ENCODE measurements at regions not wholly inside any gene's neighbourhood (a gene's known extent, or its start where the extent isn't known, plus 50 kb on each side); places are given as distances from the start of the nearest gene placed in this dataset.

DNA sequence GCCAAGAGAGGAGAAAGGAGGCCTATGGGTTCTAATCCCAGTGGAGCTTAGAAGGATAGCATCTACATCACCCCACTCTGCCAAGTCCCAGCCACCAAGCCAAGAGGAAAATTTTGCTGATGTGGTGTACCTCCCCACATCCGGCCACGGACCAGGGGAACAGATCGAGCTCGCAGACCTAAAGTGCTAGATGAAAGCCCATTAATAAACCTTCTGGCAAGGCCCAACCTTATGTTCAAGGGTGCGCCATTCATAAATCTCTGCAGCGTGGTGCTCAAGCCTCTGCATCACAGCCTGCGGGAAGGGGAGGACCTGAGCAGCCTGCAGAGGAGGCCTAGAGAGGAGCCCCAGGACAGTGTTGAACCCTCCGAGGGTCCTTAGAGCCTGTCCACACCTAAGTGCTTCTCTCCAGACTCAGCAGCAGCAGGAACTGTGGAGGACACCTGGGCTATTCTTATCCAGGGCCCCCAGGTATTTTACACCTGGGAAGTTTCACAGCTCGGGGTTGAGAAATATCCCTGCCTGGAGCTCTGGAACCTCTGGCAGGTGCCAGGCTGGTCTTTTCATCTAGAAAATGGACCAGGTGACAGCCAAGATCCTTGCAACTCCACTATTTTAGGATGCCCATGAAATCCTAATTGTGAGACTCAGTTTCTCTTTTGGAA is 68.0 kb downstream of the MRPL46 start:
- peaks cover 0 to 8% of the 10 kb centered on the region in 2 donors for H3K9me3 ChIP-seq
- no peak overlapping the region for H3K4me3 ChIP-seq
- H3K27me3 ChIP-seq = peaks cover 0 to 7% of the 10 kb centered on the region in 2 donors
- H3K36me3 ChIP-seq = no peaks in the 10 kb centered on the region
- H3K4me1 ChIP-seq = no peaks in the 10 kb centered on the region
- no peak for DNase-seq (ENCODE audit: low spot score in 2 of 2)
- H3K27ac ChIP-seq = no peak overlapping the region
- TF ChIP-seq POLR2AphosphoS5 (IDR thresholded peaks at IDR 0.05) = no peak
- no peak for TF ChIP-seq POLR2A (IDR thresholded peaks at IDR 0.05)
- no peak for TF ChIP-seq CTCF (IDR thresholded peaks at IDR 0.05)
- intact Hi-C loops (cut with DNase I; ENCODE audit: low total_unique reads) = no loop called here

- no peaks in the 10 kb centered on the region for H3K27me3 ChIP-seq
- no peaks in the 10 kb centered on the region for H3K4me1 ChIP-seq
- DNase-seq (ENCODE audit: low spot score in 2 of 2) = no peak
- no peak overlapping the region for H3K27ac ChIP-seq
- intact Hi-C loops (cut with DNase I; ENCODE audit: low total_unique reads) = no loop called here
- TF ChIP-seq CTCF (IDR thresholded peaks at IDR 0.05) (no peak), POLR2A (IDR thresholded peaks at IDR 0.05) (no peak), POLR2AphosphoS5 (IDR thresholded peaks at IDR 0.05) (no peak)
- H3K9me3 ChIP-seq = peaks cover 0 to 8% of the 10 kb centered on the region in 2 donors
- H3K36me3 ChIP-seq = no peaks in the 10 kb centered on the region
- H3K4me3 ChIP-seq = no peak overlapping the region
These were observed 69.2 kb downstream of the MRPL46 start for GRCh38 chr15:88398011-88398410.

GRCh38 chr15:88397506-88397905 is 69.7 kb downstream of the MRPL46 start:
- no peak overlapping the region for H3K4me3 ChIP-seq
- H3K9me3 ChIP-seq = peaks cover 0 to 8% of the 10 kb centered on the region in 2 donors
- H3K36me3 ChIP-seq = no peaks in the 10 kb centered on the region
- H3K27ac ChIP-seq = no peak overlapping the region
- H3K27me3 ChIP-seq = no peaks in the 10 kb centered on the region
- intact Hi-C loops (cut with DNase I; ENCODE audit: low total_unique reads) = no loop called here
- TF ChIP-seq POLR2A (IDR thresholded peaks at IDR 0.05) = no peak
- H3K4me1 ChIP-seq = no peaks in the 10 kb centered on the region
- DNase-seq (ENCODE audit: low spot score in 2 of 2) = no peak

DNA sequence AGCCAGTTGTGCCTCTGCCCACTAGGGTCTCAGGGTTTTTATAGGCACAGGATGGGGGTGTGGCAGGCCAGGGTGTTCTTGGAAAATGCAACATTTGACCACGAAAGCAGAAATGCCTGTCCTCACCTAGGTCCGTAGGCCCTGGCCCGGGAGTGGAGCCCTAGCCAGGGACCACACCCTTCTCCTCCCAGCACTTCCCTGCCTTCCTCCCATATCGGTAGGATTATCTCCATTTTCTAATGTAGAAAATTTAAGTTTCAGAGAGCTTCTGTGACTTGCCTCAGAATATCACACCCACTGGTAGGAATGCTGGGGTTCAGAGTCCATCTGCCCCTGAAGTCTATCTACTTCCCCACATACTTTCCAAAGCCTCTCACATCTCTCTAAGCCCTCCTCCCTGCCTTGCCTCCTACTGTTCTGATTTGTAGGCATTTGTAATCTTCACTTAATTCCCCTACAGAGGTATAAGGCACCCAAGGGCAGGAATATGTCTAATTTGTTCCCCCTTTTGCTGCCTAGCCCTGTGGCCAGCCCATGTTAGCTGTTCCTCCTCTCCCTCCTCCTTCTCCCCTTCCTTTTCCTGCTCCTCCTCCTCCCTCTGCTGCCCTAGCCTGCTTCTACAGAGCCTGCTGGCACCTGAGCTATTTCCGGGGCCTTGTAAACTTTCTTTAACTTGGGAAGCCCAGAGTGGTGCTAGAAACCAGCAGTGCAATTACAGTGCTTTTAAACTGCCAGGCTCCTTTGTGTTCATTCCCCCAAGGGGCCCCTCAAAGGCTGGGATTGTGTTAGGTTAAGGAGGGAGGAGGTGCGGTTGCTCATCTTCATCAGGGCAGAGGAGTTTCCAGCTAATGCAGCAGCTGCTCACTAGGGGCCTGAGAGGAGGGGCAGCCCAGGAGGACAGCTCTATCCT is 71.1 kb downstream of the MRPL46 start:
- intact Hi-C loops (cut with DNase I; ENCODE audit: low total_unique reads) = no loop called here
- Histone ChIP-seq H3K27ac (no peak overlapping the region), H3K4me3 (no peak overlapping the region), H3K27me3 (no peaks in the 10 kb centered on the region), H3K4me1 (no peaks in the 10 kb centered on the region), H3K36me3 (no peaks in the 10 kb centered on the region), H3K9me3 (peaks cover 0 to 8% of the 10 kb centered on the region in 2 donors)
- TF ChIP-seq POLR2A (IDR thresholded peaks at IDR 0.05) = no peak
- DNase-seq (ENCODE audit: low spot score in 2 of 2) = no peak

DNA sequence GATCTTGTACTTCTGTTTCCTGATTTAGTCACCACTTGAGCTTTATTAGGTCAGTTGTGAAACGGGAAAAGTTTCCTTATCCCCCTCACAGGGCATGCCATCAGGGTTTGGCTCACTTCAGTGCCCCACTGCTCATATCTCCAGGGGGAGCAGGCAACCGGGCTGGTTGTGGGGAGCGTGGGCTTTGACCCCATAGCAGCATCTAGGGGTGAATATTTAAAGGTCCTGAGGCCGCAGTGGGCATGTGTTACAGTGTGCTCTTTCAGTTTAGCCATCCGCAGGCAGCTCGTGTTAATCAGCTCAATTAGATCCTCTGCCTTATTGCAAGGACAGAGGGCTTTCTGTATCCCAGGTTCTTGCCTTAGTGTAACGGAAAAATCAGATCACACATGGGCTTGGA is 71.9 kb downstream of the MRPL46 start:
- Histone ChIP-seq H3K36me3 (no peaks in the 10 kb centered on the region), H3K27ac (no peak overlapping the region), H3K27me3 (no peaks in the 10 kb centered on the region), H3K4me3 (no peak overlapping the region), H3K9me3 (peaks cover 0 to 8% of the 10 kb centered on the region in 2 donors), H3K4me1 (no peaks in the 10 kb centered on the region)
- DNase-seq (ENCODE audit: low spot score in 2 of 2) = no peak
- no peak for TF ChIP-seq POLR2AphosphoS5 (IDR thresholded peaks at IDR 0.05)
- TF ChIP-seq POLR2A (IDR thresholded peaks at IDR 0.05) = no peak
- no peak for TF ChIP-seq CTCF (IDR thresholded peaks at IDR 0.05)
- intact Hi-C loops (cut with DNase I; ENCODE audit: low total_unique reads) = no loop called here

DNA sequence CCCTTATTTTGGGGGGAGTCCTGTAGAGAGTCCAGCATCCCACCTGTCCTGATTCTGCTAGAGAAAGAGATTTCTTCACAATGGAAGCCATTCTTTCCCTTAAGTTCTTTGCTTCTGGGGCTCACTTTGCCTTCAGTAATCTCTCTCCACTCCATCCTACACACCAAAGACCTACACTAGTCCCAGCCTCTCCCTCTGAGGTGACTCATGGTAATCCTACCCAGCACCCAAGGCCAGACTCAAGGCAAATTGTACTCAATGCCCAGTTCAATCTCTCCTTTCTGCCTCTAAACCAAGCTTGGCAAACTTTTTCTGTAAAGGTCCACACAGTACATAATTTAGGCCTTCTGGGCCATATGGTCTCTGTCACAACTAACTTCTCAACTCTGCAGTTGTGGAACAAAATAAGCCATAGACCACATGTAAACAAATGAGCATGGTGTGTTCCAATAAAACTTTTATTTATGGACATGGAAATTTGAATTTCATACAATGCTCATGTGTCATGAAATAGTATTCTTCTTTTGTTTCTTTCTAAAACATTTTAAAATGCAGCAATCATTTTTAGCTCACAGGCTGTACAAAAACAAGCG is 72.5 kb downstream of the MRPL46 start:
- intact Hi-C loops (cut with DNase I; ENCODE audit: low total_unique reads) = no loop called here
- Histone ChIP-seq H3K4me1 (no peaks in the 10 kb centered on the region), H3K27ac (no peak overlapping the region), H3K36me3 (no peaks in the 10 kb centered on the region), H3K27me3 (no peaks in the 10 kb centered on the region), H3K9me3 (peaks cover 0 to 8% of the 10 kb centered on the region in 2 donors), H3K4me3 (no peak overlapping the region)
- no peak for DNase-seq (ENCODE audit: low spot score in 2 of 2)
- TF ChIP-seq POLR2A (IDR thresholded peaks at IDR 0.05) = no peak
- no peak for TF ChIP-seq POLR2AphosphoS5 (IDR thresholded peaks at IDR 0.05)
- TF ChIP-seq CTCF (IDR thresholded peaks at IDR 0.05) = no peak

All from breast epithelium (tissue), 4 donors.